ENCODE measurements at regions not wholly inside any gene's neighbourhood (a gene's known extent, or its start where the extent isn't known, plus 50 kb on each side); places are given as distances from the start of the nearest gene placed in this dataset.

GRCh38 chr7:67341153-67341768 lies 344.6 kb downstream of the TYW1 start:
- Histone ChIP-seq H3K4me1 (no peaks in the 10 kb centered on the region), H3K27me3 (no peaks in the 10 kb centered on the region), H3K27ac (no peak overlapping the region), H3K36me3 (peaks cover 0 to 16% (median 3%) of the 10 kb centered on the region in 4 donors), H3K9me3 (no peaks in the 10 kb centered on the region), H3K4me3 (no peak overlapping the region)
- ATAC-seq (no peak), DNase-seq (peak in 1 of 3 donors; percentile 18)
- intact Hi-C loops (cut with DNase I), result no loop called here
- no peak for TF ChIP-seq CTCF (IDR thresholded peaks at IDR 0.05)
- no peak for TF ChIP-seq POLR2A (IDR thresholded peaks at IDR 0.05)
- 82% methylated on average over 6 of the region's 10 CpGs for WGBS (ENCODE audit: insufficient coverage, low coverage, low lambda C conversion rate, missing lambda C conversion rate)

DNA sequence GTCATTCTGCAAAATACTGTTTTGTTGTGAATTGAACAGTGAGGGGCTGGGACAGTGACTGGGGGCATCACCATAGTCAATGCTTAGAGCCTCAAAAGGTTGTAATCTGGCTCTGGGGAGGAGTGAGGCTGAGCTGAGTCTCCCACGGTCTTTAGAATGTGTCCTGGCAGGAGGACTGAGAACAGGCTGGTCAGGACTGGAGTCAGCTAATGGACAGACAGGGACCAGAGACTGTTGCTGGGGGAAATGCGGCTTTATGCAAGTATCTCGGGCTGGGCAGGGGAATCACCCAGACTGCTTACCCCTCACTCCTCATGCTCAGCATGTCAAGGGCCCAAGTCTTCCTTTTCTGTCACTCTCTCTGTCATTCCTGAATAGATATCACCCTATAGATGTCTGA lies 346.5 kb downstream of the TYW1 start:
- no peak for ATAC-seq

DNA sequence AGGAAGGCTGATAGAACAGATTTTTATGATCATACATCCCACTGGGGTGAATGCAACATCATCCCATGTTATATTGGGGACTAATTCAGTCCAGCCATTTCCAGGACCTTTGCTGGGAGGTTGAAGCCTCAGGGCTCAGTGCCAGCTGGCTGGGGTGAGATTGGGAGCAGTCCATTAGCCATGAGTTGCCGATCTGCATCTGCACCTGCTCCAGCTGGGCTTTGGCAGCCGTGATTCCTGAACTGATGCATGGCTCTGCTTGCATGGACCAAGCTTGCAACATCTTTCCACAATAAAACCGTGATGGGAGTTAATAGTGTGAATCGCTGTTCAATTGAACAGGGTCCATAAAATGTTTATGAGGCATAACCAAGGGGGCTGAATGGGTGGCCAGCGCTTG lies 346.9 kb downstream of the TYW1 start:
- Histone ChIP-seq H3K27me3 (no peaks in the 10 kb centered on the region), H3K4me3 (no peak overlapping the region), H3K27ac (no peak overlapping the region), H3K9me3 (no peaks in the 10 kb centered on the region), H3K4me1 (no peaks in the 10 kb centered on the region), H3K36me3 (peaks cover 0 to 16% (median 3%) of the 10 kb centered on the region in 4 donors)
- 59% methylated on average over 4 of the region's 5 CpGs for WGBS (ENCODE audit: insufficient coverage, low coverage, low lambda C conversion rate, missing lambda C conversion rate)
- ATAC-seq (peak in 1 of 4 donors; percentile 68), DNase-seq (peak in 2 of 3 donors; percentile 46 to 58)
- intact Hi-C loops (cut with DNase I), result no loop called here
- TF ChIP-seq CTCF (IDR thresholded peaks at IDR 0.05) (no peak), POLR2A (IDR thresholded peaks at IDR 0.05) (no peak)

More for the DNA sequence above, 346.5 kb downstream of the TYW1 start:
- peak in 1 of 3 donors; percentile 14 for DNase-seq
- H3K4me3 ChIP-seq, result no peak overlapping the region
- H3K27ac ChIP-seq, result no peak overlapping the region
- H3K36me3 ChIP-seq, result peaks cover 0 to 16% (median 3%) of the 10 kb centered on the region in 4 donors
- H3K4me1 ChIP-seq, result no peaks in the 10 kb centered on the region
- intact Hi-C loops (cut with DNase I), result no loop called here
- no peaks in the 10 kb centered on the region for H3K27me3 ChIP-seq
- no peaks in the 10 kb centered on the region for H3K9me3 ChIP-seq
- TF ChIP-seq CTCF (IDR thresholded peaks at IDR 0.05) (no peak), POLR2A (IDR thresholded peaks at IDR 0.05) (no peak)
- whole genome bisulfite sequencing (ENCODE audit: insufficient coverage, low coverage, low lambda C conversion rate, missing lambda C conversion rate), result 95% methylated on average over 3 of the region's 3 CpGs

DNA sequence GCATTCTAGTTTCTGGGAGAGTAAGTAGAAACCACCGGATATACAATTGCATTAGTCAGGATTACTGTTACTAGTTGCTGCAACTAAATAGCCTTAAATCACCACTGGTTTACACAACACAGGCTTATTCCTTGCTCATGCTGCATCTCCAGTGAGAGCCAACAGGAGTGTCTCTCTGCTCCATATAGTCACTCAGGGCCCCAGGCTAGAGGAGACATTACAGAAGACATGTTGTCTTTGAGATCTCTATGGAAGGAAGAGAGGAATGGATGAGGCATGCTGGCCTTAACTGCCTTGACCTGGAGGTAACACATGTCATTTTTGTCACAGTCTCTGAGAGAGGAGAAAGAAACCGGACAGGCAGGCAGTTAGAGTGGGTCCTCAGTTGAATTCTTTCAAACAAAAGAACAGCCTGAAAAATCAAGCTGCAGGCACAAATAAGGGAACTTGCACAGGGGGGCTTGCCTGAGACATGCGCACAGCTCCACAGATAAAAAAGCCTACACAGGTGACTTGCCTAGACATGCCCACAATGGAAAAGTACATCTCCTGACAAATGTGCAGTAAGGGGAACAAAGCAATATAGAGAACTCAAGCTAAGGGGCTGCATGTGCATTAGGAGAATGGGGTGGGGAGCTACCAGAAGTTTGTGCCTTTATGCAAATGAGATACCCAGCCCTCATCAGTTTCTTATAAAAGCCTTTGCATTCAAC lies 348.0 kb downstream of the TYW1 start:
- H3K4me1 ChIP-seq, result no peaks in the 10 kb centered on the region
- H3K36me3 ChIP-seq, result peaks cover 0 to 11% (median 3%) of the 10 kb centered on the region in 4 donors
- TF ChIP-seq POLR2A (IDR thresholded peaks at IDR 0.05) (no peak), CTCF (IDR thresholded peaks at IDR 0.05) (no peak)
- no peaks in the 10 kb centered on the region for H3K27me3 ChIP-seq
- WGBS (ENCODE audit: insufficient coverage, low coverage, low lambda C conversion rate, missing lambda C conversion rate), result 68% methylated on average over 3 of the region's 3 CpGs
- no peak for DNase-seq
- H3K27ac ChIP-seq, result no peak overlapping the region
- no peaks in the 10 kb centered on the region for H3K9me3 ChIP-seq
- no peak for ATAC-seq
- H3K4me3 ChIP-seq, result no peak overlapping the region
- intact Hi-C loops (cut with DNase I), result no loop called here
